ENCODE measurements at regions not wholly inside any gene's neighbourhood (a gene's known extent, or its start where the extent isn't known, plus 50 kb on each side); places are given as distances from the start of the nearest gene placed in this dataset.

GRCh38 chr10:45241865-45242520 lies 73.4 kb downstream of the OR13A1 start:
- TF ChIP-seq POLR2A (IDR thresholded peaks at IDR 0.05; ENCODE audit: low read depth, low read length) (no peak), MYC (IDR thresholded peaks at IDR 0.05; ENCODE audit: low read depth, low read length) (no peak), CTCF (IDR thresholded peaks at IDR 0.05; ENCODE audit: extremely low read depth in 1 of 2, insufficient read depth in 1 of 2, low read depth in 1 of 2, low read length in 2 of 2) (no peak), POLR2AphosphoS5 (IDR thresholded peaks at IDR 0.05; ENCODE audit: insufficient read depth, low read depth, low read length) (no peak), EZH2 (IDR thresholded peaks at IDR 0.05; ENCODE audit: borderline replicate concordance, low read depth, low read length, severe bottlenecking) (no peak), MAX (IDR thresholded peaks at IDR 0.05; ENCODE audit: insufficient read depth, insufficient read length) (no peak), GATA2 (IDR thresholded peaks at IDR 0.05; ENCODE audit: insufficient read depth, insufficient read length, low read depth, low read length) (no peak), JUN (IDR thresholded peaks at IDR 0.05; ENCODE audit: borderline replicate concordance, insufficient read depth, insufficient read length, low read depth) (no peak)
